HG02642 (cell line): ENCODE measurements at regions not wholly inside any gene's neighbourhood (a gene's known extent, or its start where the extent isn't known, plus 50 kb on each side); places are given as distances from the start of the nearest gene placed in this dataset.

Source experiments
- ATAC-seq: cut with Tn5 transposase; IDR thresholded peaks from one replicate; pipeline ENCODE4 v1.9.1; 2021; ENCODE audit warnings: mild to moderate bottlenecking; ENCODE audit not compliant: unreplicated experiment, poor library complexity

DNA sequence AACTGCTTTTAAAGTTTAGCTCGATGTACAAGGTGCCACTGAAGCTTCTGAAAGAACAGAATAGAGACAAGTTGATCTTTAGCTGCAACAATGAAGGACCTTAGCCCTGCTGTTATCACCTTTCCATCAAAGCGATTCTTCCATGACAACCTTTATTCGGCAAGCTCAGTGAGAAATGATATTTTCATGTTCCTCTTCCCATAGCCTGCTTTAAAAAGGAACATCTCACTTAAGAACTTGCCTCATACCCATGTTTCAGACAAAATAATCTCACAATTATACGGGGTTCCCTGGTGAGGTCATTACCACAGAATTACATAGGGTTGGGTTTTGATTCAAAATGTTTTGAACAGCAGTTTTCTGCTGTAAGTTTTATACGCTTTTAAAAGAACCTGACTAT lies 264.2 kb downstream of the THBS2 start:
- no peak for ATAC-seq

DNA sequence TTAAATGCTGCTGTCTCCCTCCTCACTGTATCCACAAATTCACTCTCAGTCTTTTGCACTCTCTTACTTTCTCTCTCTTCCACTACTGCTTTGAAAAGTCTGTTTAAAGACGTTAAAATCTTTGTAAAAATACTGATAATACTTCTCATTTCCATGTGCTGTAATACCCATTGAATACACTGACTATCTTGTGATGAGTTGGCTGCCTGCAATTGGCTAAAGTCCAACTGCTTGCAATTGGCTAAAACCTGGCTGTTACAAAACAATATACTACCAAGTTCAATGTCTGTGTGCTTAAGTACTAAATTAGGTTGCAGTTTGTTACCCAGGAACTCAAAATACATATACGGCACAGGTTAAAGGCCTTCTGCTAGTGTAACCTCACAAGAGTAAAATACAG lies 264.8 kb downstream of the THBS2 start:
- ATAC-seq: no peak

DNA sequence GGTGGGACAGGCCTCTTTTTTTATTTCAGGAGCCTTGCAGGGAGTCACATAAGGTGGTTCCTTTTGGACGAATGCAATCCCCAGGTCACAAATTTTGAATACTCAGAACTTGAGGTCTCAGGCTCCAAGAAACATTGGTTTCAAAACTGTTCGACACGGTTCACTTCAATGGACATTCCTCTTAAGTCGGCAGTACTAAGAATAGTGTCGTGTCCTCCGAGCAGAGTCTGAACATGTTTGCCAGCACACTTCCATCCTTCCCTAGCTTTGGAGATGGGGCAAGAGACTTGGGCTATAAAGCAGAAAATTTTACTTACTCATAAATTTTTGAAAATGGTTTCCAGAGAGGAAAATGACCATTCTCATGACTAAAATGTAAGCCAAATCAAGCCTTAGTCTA lies 265.4 kb downstream of the THBS2 start:
- no peak for ATAC-seq

DNA sequence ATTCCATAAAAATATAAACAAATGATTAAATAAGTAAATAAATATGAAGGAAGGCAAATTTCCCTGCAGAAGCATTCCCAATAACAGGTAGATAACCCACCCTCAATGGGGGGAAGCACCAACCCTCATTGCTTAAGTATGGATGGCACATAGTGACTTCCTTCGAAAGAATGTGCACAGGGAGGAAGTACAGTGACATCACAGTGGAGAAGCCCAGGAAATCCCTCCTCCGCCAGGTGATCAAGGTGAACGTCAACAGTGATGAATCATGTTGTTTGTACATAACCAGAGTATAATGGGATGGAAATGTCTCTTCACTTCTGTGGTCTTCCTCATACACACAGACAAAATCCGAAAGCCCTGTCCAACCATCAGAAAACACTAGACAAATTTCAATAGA lies 267.9 kb downstream of the THBS2 start:
- ATAC-seq: no peak

DNA sequence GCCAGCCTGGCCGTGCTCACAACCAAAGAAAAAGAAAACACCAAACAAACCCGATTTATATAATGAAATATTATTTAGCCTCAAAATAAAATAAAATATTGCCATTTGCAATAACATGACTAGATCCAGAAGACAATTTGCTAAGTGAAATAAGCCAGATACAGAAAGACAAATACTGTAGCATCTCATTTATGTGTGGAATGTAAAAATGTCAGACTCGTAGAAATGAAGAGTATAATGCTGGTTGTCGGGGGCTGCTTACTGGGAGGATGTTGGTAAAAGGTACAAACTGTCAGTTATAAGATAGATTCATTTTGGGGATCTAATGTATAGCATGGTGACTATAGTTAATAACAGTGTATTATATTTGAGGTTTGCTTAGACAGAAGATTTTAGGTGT lies 269.7 kb downstream of the THBS2 start:
- no peak for ATAC-seq

DNA sequence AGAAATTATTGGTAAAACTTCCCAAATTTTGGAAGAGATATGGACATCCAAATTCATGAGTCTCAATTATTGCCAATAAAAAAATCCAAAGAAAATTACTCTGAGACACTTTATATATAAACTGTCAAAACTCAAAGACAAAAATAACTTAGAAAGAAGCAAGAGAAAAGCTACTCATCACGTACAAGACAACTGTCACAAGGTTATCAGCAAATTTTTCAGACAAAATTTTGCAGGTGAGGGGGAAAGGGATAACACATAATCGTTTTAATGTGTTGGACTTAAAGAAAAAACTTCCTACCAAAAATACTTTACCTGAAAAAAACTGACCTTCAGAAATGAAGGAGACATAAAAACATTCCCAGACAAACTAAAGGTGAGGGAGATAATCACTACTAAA lies 272.5 kb downstream of the THBS2 start:
- ATAC-seq: no peak

DNA sequence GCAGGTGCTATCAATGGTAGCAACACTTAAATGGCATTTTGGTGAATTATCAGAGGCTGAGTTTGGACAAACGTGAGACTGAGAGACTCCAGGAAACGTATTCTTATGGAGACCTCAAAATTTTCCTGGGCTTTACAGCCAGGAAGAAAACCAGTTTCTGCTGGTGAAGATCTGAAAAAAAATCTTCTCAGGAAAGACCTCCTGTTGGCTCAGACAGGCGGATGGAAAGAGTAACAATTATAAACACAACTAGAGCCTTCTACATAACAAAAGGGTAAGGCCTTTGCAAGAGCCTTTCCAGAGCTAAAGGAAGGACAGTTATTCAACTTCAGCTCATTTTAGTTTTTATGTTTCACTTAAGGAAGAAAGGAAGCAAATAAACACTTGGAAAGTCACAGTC lies 274.4 kb downstream of the THBS2 start:
- no peak for ATAC-seq

DNA sequence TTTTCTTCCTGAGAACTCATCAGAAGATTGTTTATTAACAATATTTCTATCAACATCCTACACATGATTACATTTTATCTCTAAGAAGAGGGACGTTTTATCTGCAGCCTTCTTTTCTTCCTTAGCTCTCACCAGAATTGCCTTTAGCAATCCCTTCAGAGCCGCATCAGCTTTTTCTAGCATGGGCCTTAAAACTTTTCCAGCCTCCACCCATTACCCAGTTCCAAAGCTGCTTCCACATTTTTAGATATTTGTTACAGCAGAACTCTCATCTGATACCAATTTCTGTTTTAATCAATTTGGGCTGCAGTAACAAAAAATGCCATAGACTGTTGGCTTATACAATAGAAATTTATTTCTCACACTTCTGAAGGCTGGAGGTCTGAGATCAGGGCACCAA lies 281.5 kb downstream of the THBS2 start:
- ATAC-seq: no peak

DNA sequence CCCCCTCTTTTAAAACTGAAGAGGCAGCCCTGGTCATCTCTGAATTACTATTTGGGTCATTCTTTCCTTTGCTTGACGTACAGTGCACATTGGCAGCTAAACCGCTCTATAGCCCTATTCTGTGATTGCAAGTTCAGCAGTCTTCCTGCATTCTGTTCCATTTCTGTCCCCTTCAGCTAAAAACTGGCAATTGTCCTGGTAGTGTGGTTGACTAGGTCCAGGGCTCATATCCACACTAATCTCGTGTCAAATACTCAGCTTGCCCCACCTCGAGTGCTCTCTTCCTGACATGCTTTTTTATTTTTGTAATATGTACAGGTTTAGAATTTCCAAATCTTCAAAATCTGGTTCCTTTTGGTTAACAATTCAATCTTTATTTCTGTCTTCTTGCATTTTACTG lies 282.1 kb downstream of the THBS2 start:
- ATAC-seq: no peak

DNA sequence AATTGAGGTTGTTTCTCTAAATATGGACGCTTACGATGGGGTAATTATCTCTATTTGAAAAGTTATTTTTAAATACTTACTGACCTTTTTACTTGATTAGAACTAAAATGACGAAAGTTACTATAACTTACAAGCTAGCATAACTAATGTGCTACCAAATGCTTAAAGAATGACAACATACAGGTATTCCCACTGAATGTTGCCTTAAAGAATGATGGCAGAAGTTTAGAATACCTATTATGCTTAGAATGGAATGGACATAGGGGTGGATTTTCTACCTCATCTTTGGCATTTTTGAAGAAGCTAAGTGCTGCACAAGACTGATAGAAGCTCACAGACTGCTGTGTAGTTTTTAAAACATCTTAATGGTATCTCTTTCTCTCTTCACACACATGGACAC lies 284.8 kb downstream of the THBS2 start:
- no peak for ATAC-seq

DNA sequence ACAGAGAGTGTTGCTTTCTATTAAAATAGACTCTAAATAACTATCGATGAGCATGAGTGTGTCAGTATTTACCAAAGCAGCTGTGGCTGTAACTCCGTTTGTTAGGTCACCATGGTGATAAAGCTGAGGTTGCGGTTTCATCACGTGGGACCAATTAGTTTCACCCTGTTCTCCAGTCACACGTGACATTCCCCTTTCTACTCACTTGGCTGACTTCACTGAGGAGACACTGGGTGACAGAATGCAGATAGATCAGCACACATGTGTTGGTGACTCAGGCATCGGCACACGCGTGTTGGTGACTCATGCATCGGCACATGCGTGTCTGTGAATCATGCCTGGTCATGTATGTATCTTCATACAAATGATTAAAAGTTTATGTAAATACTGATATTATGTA lies 285.4 kb downstream of the THBS2 start:
- no peak for ATAC-seq

DNA sequence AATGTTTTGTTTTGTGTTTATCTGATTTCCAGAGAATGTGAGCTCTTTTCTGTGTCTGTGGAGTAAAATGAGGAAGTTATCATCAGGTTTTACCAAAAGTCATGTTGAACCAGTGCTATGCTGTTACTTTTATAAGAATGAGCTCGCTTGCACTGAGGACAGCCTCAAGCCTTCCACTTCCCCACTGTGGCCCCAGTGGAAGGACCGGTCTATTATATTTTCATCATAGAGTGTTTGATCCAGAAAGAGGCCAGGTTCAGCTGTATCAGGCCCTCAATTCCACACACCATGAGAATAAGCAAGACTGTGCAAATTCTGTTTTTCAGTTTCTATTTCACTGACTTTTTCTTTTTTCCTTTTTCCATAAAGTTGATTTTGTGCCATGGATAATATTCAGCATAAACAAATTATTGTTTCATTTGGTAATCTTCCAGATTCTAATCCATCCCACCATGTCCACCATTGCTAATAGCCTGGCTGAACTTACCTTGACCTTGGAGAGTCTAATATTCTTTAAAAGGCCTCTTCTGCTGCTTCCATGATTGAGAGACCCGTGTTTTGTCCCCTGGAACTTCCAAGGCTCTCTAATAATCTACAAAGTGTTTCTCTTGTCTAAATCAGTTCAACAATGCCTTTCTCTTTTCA lies 286.2 kb downstream of the THBS2 start:
- ATAC-seq: no peak

DNA sequence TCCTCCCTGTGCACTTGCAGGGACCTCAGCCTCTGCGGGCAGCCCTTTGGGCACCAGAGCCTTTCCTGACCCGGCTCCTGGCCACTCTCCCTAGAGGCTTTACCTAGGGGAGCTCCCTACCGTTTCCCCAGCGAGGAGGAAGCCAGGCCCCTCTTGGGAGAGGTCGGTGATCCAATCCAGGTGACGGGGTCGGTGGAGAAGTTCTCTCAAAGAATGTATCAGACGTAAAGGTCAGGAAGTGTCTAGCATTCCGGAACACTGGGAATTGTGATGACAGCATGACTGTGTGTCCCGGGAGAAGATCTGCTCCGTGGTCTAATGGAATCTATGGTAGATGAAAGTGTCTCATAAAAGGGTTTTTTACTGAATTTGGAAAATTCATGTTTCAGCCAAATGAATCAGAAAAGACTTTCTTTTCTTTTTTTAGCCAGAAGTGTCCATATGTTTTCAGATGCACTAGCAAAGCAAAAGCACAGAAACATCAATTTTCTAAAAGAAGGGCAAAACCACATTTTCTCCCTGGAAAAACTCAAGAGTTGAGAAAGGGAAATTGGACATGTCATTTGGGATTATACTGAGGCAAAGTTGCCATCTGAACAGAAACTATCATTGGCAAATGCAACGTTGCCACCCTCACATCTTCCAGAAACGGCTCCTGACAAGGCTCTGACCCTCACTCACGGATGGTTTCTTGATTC lies 289.4 kb downstream of the THBS2 start:
- ATAC-seq: no peak

DNA sequence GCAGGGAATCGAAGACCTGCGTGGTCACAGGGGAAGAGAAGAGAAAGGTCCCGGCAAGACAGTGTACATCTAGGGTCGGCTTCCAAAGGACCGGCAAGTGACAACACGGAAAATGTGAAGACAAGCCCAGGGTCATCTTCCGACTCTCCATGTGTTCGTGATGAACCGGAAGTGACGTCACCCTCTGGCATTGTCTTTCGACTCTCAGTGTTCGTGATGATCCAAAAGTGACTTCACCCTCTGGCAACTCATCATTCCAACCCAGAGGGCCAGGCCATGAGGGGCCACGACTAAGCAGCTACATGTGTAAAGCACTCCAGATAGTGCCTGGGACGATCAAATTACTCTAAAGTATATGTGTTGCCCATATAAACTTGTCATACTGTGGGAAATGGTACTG lies 290.8 kb downstream of the THBS2 start:
- ATAC-seq: no peak

DNA sequence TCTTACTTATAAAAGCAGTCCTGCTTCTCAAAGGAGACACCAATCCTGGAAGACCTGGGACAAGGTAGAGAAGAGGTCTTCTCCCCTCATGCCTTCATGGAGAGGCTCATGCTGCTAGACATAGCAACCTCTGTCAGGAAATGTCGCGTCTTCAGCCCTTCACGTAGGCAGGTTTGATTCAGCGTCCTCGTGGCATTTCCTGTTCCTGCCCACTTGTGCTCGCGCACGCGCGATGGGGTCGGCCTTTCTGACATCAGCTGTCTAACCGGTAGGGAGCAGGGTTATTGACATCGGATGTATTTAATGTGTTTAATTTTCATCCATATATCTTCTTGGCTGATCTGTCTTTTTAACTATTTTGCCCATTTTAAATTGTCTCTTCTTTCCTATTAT lies 292.4 kb downstream of the THBS2 start:
- ATAC-seq: no peak

DNA sequence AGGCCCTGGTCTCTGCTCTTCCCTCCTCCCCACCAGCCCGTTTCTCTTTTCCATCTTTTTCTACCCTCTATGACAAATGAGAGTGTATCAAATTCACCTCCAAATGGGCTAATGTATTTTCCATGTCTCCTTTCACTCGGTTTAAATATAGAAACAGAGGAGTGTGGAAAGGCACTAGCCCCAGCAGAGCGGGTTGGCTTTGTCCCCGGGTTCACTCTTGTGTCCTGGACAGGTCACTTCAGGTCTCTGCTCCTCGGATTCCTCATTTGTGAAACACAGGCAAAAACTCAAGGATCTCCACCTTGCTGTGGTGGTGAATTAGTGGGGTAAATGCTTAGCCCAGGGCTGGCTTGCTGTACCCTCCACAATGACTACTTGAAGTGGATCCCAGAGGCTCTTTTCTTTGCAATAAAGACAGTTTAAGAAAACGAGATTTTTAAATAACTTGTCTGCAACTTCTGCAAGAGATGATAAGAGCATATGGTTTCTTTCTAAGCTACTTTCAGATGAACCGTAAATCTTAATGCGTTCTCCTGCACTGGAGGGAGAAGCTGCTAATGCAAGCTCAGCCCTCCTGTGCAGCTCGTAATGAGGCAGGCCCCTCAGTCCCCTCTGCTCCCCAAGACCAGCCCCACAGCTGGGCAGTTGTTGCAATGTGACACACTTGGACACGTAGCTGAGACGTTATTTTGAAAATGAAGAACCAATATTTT lies 292.9 kb downstream of the THBS2 start:
- no peak for ATAC-seq

DNA sequence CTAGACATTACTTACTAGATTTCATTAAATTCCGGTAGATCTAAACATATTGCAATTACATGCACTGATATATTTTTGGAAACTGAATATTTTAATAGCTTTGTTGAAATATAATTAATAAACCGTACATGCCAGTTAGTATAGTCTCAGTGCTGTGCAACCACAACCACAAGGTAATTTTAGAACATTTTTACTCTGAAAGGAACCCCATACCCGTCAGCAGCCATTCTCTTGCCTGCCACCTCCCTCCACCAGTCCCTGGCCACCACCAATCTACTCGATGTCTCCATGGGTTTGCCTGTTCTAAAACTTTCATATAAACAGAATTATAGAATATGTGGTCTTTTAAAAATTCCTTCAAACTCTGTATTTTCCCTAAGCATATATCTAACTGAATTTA lies 293.9 kb downstream of the THBS2 start:
- ATAC-seq: no peak

DNA sequence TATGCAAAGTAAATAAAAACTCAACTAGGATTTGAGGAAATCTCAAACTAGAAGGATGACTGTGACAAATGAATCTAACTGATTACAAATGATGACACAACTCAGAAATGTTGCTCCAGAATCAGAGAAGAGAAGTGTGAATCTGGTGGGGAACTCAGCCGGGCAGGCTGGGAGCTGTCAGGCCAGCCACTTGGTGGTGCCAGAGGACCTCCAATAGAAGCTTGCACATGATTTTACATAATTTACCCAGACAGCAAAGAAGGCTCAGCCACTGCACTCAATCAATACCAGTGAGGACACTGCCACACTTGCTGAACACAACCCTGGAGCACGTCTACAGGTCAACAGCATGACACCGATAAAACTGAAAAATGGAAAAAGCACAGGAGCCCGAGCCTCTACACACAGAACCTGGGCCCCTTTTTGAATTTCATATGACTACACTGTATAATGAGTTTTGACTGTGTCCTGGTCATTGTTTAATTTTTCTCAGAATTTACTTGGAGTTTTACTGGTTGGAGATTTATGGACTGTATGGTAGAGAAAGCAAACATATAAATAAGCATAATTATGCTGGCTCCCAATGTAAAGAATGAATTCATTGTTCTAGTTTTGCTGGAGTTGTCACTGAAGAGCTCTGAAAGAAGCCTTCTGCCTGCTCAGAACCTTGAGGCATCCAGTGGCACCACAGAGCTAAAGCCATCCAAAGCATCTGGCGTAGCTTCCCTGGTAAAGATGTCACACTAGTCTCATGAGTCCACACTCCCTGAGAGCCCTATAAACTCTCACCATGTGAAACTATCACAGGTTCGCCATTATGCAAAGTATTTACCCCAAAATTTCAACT lies 296.5 kb downstream of the THBS2 start:
- ATAC-seq: no peak

DNA sequence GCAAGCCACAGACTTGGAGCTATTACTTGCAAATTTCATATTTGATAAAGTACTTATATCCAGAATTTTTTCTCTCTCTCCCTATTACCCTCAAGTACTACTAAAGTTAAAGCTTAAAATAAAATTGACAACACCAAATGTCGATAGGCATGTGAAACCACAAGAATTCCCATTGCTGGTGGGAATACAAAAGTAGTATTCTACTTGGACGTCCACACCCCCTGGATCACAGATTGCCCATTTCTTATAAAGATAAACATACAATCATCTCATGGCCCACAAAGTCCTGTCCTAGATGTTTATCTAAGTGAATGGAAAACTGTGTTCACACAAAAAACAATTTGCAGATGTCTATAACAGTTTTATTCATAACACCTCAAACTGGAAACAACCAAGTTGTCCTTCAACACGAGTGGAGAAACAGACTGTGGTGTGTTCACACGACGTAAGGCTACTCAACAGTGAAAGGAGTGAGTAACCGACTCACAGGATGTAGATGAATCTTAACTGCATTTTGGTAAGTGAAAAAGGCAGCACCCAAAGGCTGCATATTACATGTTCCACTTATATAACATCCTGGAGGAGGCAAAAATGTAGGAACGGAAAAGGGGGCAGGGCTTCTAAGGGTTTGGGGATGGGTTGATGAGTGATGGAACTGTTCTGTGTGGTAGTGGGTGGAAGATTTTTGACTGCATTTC lies 297.4 kb downstream of the THBS2 start:
- ATAC-seq: no peak

DNA sequence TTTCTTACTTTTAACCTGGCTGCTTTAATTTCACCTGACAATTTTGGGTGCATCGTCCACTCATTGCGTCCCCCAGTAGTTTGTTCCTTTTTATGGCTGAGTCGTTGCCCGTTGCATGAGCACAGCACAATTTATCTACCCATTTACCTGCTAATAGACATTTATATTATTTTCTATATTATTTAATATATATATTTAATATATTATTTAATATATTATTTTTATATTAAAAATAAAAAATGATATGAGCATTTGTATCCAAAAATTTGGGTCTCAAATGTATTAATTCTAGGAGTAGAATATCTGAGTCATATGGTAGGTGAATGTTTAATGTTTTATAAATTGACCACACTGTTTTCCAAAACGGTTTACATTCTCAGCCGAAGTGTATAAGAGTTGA lies 300.2 kb downstream of the THBS2 start:
- ATAC-seq: no peak
